Heart left ventricle (tissue), 16 donors: ENCODE measurements at regions not wholly inside any gene's neighbourhood (a gene's known extent, or its start where the extent isn't known, plus 50 kb on each side); places are given as distances from the start of the nearest gene placed in this dataset.
"Not testable (repeated sequence)": the region's sequence is repeated elsewhere in the genome, so short reads cannot be mapped to it uniquely, and the experiment has no call there.

Source experiments
- ATAC-seq, 4 donors: fragments of 200-7000 bp; cut with Tn5 transposase; one replicate each; pipeline ENCODE4 v1.9.1; 2020 to 2022; ENCODE audit warnings: moderate library complexity in 4 of 4, mild to moderate bottlenecking in 3 of 4, moderate number of reproducible peaks in 1 of 4
- DNase-seq, 5 donors: peaks; one replicate each; pipeline ENCODE4 v3.0.0-alpha.2; 2020
- H3K27ac ChIP-seq, 12 donors: fragments of 200-600 bp; sonication (generic) in 4 of 12; one replicate each; pipeline versions ENCODE4 v1.5.0 to v1.8.0; 2016 to 2022; ENCODE audit warnings: mild to moderate bottlenecking in 2 of 12
- H3K27me3 ChIP-seq, 9 donors: fragments of 200-600 bp; sonication (generic) in 2 of 9; one replicate each; pipeline versions ENCODE4 v1.5.1 to v1.8.0; 2016 to 2022; ENCODE audit warnings: mild to moderate bottlenecking in 3 of 9
- H3K36me3 ChIP-seq, 9 donors: fragments of 200-600 bp; sonication (generic) in 2 of 9; one replicate each; pipeline versions ENCODE4 v1.5.0 to v1.8.0; 2018 to 2022; ENCODE audit warnings: mild to moderate bottlenecking in 2 of 9
- H3K4me1 ChIP-seq, 12 donors: fragments of 200-600 bp; sonication (generic) in 4 of 12; one replicate each; pipeline versions ENCODE4 v1.5.0 to v1.8.0; 2016 to 2022; ENCODE audit warnings: mild to moderate bottlenecking in 3 of 12
- H3K4me3 ChIP-seq, 12 donors: fragments of 200-600 bp; sonication (generic) in 4 of 12; one replicate each; pipeline versions ENCODE4 v1.5.0 to v1.8.0; 2017 to 2022; ENCODE audit warnings: mild to moderate bottlenecking in 9 of 12, moderate library complexity in 4 of 12
- H3K9me3 ChIP-seq, 12 donors: fragments of 200-600 bp; sonication (generic) in 4 of 12; one replicate each; pipeline versions ENCODE4 v1.5.0 to v1.8.0; 2016 to 2022; ENCODE audit warnings: mild to moderate bottlenecking in 1 of 12
- CTCF ChIP-seq, 12 donors: fragments of 200-600 bp; sonication (generic) in 4 of 12; IDR thresholded peaks; one replicate each; pipeline versions ENCODE4 v1.5.0 to v1.8.0; 2018 to 2022; ENCODE audit warnings: antibody characterized with exemption in 12 of 12, mild to moderate bottlenecking in 5 of 12
- POLR2A ChIP-seq, 2 donors: fragments of 450-650 bp; IDR thresholded peaks; one replicate each; pipeline ENCODE4 v1.6.1; 2017; ENCODE audit warnings: antibody characterized with exemption in 2 of 2, mild to moderate bottlenecking in 2 of 2, moderate library complexity in 2 of 2
- WGBS, 4 donors: extraction: QIAGEN DNeasy Blood & Tissue Kit in 2 of 4; methylation state at CpG; one replicate each; pipeline versions ENCODE4 v1.1.5 to v1.1.7; 2013 to 2018; 5-methylcytosine and 5-hydroxymethylcytosine counted together
- intact Hi-C, 10 donors: fragments of 100-400 bp; cut with DNase I; formaldehyde crosslinking; loops; one replicate each; pipeline versions ENCODE4 v1.11.1 to v1.14.2; 2022
- donor health status: ischemic (EF 13 %, LVEDD 7.1; RV severe dilation, severe dysfunction).
- donor health status: healthy with polysubstance abuse.
- donor health status: DM: no; HTN: yes; CAD: no.
- donor health status: DM: no; HTN: no; CAD: no.
- donor health status: ischemic (EF 25% LVEDD 6.9; RV normal size, moderate dysfunction).
- donor health status: ischemic (EF 25% LVEDD 5.7; RV mildly dilated, moderate dysfunction).
- donor health status: healthy.
- donor health status: DM: yes; HTN: yes; CAD: no.
- donor health status: ischemic (EF 35%, LVEDD 5.7; RV mildly dilated, moderate dysfunction).
- donor health status: nonischemic (EF 11% LVEDD 7.7; RV severe dilation, severe dysfunction).
- donor health status: DM: yes; HTN: yes; CAD: no.
- donor health status: PGD.
- donor health status: ischemic (EF 29% LVEDD 5.4; RV normal size, mild dysfunction).
- donor health status: nonischemic (EF 23%, LVEDD 6.1; RV moderate dilation, normal function).

GRCh38 chr4:101615652-101616051, 174.9 kb upstream of the BANK1 start:
- TF ChIP-seq POLR2A (IDR thresholded peaks at IDR 0.05) = no peak
- TF ChIP-seq CTCF (IDR thresholded peaks at IDR 0.05) = no peak
- no peak for ATAC-seq
- Histone ChIP-seq H3K4me1 (no peaks in the 10 kb centered on the region), H3K36me3 (no peaks in the 10 kb centered on the region), H3K4me3 (no peak overlapping the region), H3K27me3 (no peaks in the 10 kb centered on the region), H3K9me3 (no peaks in the 10 kb centered on the region), H3K27ac (no peak overlapping the region)
- DNase-seq = no peak
- intact Hi-C loops = no loop called here
- 68 to 80% (median 76%) methylated on average over 2 of the region's 2 CpGs for WGBS, 4 donors

DNA sequence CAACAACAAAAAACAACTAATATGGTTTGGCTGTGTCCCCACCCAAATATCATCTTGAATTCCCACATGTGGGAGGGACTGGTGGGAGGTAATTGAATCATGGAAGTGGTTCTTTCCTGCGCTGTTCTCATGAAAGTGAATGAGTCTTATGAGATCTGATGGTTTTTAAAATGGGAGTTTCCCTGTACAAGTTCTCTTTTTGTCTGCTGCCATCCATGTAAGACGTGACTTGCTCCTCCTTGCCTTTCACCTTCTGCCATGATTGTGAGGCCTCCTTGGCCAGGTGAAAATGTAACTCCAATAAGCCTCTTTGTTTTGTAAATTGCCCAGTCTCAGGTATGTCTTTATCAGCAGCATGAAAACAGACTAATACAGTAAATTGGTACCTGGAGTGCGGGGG, 183.5 kb upstream of the BANK1 start:
- intact Hi-C loops = not testable (repeated sequence)
- 79 to 98% (median 92%) methylated on average over 3 of the region's 3 CpGs for WGBS, 4 donors

GRCh38 chr4:101604976-101605375, 185.6 kb upstream of the BANK1 start:
- WGBS, 4 donors = 42 to 91% (median 89%) methylated on average over 1 of the region's 1 CpG
- no peak for ATAC-seq
- H3K9me3 ChIP-seq = no peaks in the 10 kb centered on the region
- no peaks in the 10 kb centered on the region for H3K36me3 ChIP-seq
- H3K27me3 ChIP-seq = no peaks in the 10 kb centered on the region
- no peak overlapping the region for H3K27ac ChIP-seq
- H3K4me3 ChIP-seq = no peak overlapping the region
- no peaks in the 10 kb centered on the region for H3K4me1 ChIP-seq
- no peak for TF ChIP-seq POLR2A (IDR thresholded peaks at IDR 0.05)
- TF ChIP-seq CTCF (IDR thresholded peaks at IDR 0.05) = no peak
- intact Hi-C loops = no loop called here
- no peak for DNase-seq

More for the DNA sequence above, 183.5 kb upstream of the BANK1 start:
- not testable (repeated sequence) for H3K9me3 ChIP-seq, H3K27ac ChIP-seq, DNase-seq, H3K36me3 ChIP-seq, H3K4me3 ChIP-seq, ATAC-seq, H3K27me3 ChIP-seq, H3K4me1 ChIP-seq

DNA sequence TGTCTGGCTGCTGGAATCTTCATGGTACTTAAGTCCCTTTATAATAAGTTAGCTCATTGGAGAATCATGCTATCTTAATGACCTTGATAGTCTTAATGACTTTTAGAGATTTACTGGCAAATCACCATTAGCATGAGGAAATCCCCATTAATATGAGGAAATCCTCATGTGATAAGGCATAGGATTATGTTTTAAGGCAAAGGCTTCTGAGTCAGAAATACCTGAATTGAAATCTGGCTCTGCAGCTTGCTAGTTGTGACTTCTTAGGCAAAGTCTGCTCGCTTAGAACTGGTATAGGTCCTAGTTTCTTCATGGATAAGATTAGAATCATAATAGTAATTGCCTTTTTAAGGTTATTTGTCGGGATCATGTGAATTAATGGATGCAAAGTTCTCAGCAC, 190.2 kb upstream of the BANK1 start:
- Histone ChIP-seq H3K27ac (no peak overlapping the region), H3K9me3 (peaks cover 0 to 5% (median 0%) of the 10 kb centered on the region in 12 donors), H3K4me1 (no peaks in the 10 kb centered on the region), H3K27me3 (no peaks in the 10 kb centered on the region), H3K4me3 (no peak overlapping the region), H3K36me3 (no peaks in the 10 kb centered on the region)
- DNase-seq (no peak), ATAC-seq (no peak)
- 72 to 82% (median 77%) methylated on average over 2 of the region's 2 CpGs for WGBS, 4 donors
- TF ChIP-seq CTCF (IDR thresholded peaks at IDR 0.05) (no peak), POLR2A (IDR thresholded peaks at IDR 0.05) (no peak)
- intact Hi-C loops = no loop called here

DNA sequence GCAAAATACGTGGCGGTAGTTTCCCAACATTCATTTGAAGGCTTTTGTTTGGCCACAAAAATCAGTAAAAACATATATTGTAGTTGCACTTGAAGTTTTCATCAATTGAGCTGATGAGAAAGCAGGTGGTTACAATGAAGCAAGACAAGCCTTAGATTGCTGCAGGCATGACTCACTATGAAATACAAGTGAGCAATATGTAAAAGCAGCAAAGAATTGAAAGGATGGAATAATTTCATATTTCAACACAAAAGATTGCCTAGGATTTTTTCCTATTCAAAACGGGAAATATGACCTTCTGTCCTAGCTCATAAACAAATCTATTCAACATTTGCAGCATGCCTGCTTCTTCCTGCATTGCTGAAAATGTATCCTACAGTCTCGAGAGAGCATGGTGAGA, 190.9 kb upstream of the BANK1 start:
- WGBS, 4 donors = 45 to 62% (median 54%) methylated on average over 4 of the region's 4 CpGs
- ATAC-seq = no peak

More for the DNA sequence above, 190.9 kb upstream of the BANK1 start:
- H3K4me3 ChIP-seq = no peak overlapping the region
- no peak for DNase-seq
- H3K9me3 ChIP-seq = peaks cover 0 to 5% (median 0%) of the 10 kb centered on the region in 12 donors
- TF ChIP-seq POLR2A (IDR thresholded peaks at IDR 0.05) (no peak), CTCF (IDR thresholded peaks at IDR 0.05) (no peak)
- intact Hi-C loops = no loop called here
- no peaks in the 10 kb centered on the region for H3K27me3 ChIP-seq
- H3K27ac ChIP-seq = no peak overlapping the region
- no peaks in the 10 kb centered on the region for H3K4me1 ChIP-seq
- no peaks in the 10 kb centered on the region for H3K36me3 ChIP-seq
